ENCODE measurements at regions not wholly inside any gene's neighbourhood (a gene's known extent, or its start where the extent isn't known, plus 50 kb on each side); places are given as distances from the start of the nearest gene placed in this dataset.

DNA sequence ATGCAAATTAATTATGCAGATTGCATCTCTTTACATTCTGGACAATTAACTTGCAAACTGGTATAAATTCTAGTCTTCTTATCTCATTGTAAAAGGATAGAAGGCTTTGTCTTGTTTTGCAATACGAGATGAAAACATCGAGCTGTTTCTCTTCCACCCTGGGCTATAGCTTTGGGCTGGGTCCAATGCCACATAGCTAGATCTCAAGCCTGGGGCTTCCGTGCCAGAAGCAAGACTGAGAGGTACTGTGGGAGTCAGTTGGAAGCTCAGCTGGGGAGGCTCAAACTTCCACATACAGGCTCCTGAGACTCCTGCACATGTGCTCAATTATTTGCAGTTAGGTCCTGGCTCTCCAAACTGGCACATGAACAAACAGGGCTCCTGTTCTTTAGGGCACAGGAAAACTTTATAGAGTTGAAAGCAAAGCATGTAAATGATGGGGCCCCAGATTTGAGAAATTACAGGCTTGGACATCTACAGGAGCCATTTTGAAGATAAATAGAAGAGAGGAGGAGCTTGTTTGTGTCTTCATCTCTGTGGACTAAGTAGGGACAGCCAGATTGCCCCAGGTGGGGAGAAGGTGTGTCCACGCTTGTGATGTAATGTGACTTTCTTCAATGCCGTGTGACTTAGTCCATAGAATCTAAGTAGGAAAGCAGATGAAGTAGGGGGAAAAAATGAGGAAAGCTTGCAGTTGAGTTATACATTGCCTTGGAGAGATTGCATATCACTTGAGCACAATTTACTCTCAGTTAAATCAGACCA is 65.9 kb upstream of the SIPA1L2 start:
- no peaks in the 10 kb centered on the region for H3K4me1 ChIP-seq (ENCODE audit: control insufficient read depth in 1 of 2, insufficient read depth in 2 of 2, low read length in 2 of 2)
- ATAC-seq (no peak), DNase-seq (ENCODE audit: low read depth, low spot score) (no peak)
- no peaks in the 10 kb centered on the region for H4K20me1 ChIP-seq (ENCODE audit: insufficient read depth)
- ChIA-PET POLR2A (no interaction called here), CTCF (no interaction called here), RAD21 (ENCODE audit: low non-redundant PET in 1 of 2, low total read pairs in 2 of 2, uncharacterized antibody in 2 of 2, unreplicated experiment in 2 of 2) (no interaction called here)
- H3K79me2 ChIP-seq (ENCODE audit: insufficient read depth, low read length), result no peaks in the 10 kb centered on the region
- H3K9me2 ChIP-seq (ENCODE audit: insufficient read depth), result no peaks in the 10 kb centered on the region
- no peak overlapping the region for H3K9ac ChIP-seq (ENCODE audit: low read length)
- no peak overlapping the region for H3K27ac ChIP-seq (ENCODE audit: low read depth, low read length)
- no TSS peak for BruUV-seq (replicated peaks)
- no peaks in the 10 kb centered on the region for H3K9me3 ChIP-seq (ENCODE audit: control insufficient read depth in 1 of 2, insufficient read depth in 1 of 2, low read depth in 1 of 2, low read length in 2 of 2)
- no peak overlapping the region for H3K4me3 ChIP-seq (replicated peaks in 1 of 2; ENCODE audit: low read depth in 1 of 2, low read length in 2 of 2)
- H3K36me3 ChIP-seq (ENCODE audit: control insufficient read depth in 1 of 2, insufficient read depth in 2 of 2, low read length in 2 of 2), result no peaks in the 10 kb centered on the region
- H2AFZ ChIP-seq (ENCODE audit: low read depth, low read length, poor library complexity, severe bottlenecking), result no peak overlapping the region
- intact Hi-C loops (cut with micrococcal nuclease), result no loop called here
- TF ChIP-seq EZH2 (IDR thresholded peaks at IDR 0.05) (no peak), ATF3 (IDR thresholded peaks at IDR 0.05) (no peak), MAX (IDR thresholded peaks at IDR 0.05) (no peak), YY1 (IDR thresholded peaks at IDR 0.05; ENCODE audit: extremely low read depth, insufficient replicate concordance, low read depth, low read length) (no peak), SRF (IDR thresholded peaks at IDR 0.05; ENCODE audit: low read depth) (no peak), POLR2A (IDR thresholded peaks at IDR 0.05; ENCODE audit: borderline replicate concordance, extremely low read depth, insufficient read depth, insufficient read length) (no peak), SIN3A (IDR thresholded peaks at IDR 0.05; ENCODE audit: low read depth) (no peak), ZNF274 (IDR thresholded peaks at IDR 0.05; ENCODE audit: low read depth, low read length) (no peak), ELF1 (IDR thresholded peaks at IDR 0.05; ENCODE audit: borderline replicate concordance, low read depth) (no peak), ZFX (IDR thresholded peaks at IDR 0.05) (no peak), EGR1 (IDR thresholded peaks at IDR 0.05; ENCODE audit: low read depth) (no peak), CTCF (IDR thresholded peaks at IDR 0.05 in 2 of 3, conservative IDR thresholded peaks at IDR 0.05 in 1 of 3; ENCODE audit: borderline replicate concordance in 1 of 3, insufficient read depth in 1 of 3, low read depth in 2 of 3, low read length in 2 of 3) (no peak), EZH2phosphoT487 (IDR thresholded peaks at IDR 0.05; ENCODE audit: borderline replicate concordance) (no peak)
- TF ChIP-seq, protein P1, sequence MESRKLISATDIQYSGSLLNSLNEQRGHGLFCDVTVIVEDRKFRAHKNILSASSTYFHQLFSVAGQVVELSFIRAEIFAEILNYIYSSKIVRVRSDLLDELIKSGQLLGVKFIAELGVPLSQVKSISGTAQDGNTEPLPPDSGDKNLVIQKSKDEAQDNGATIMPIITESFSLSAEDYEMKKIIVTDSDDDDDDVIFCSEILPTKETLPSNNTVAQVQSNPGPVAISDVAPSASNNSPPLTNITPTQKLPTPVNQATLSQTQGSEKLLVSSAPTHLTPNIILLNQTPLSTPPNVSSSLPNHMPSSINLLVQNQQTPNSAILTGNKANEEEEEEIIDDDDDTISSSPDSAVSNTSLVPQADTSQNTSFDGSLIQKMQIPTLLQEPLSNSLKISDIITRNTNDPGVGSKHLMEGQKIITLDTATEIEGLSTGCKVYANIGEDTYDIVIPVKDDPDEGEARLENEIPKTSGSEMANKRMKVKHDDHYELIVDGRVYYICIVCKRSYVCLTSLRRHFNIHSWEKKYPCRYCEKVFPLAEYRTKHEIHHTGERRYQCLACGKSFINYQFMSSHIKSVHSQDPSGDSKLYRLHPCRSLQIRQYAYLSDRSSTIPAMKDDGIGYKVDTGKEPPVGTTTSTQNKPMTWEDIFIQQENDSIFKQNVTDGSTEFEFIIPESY (IDR thresholded peaks at IDR 0.05; ENCODE audit: extremely low read depth, insufficient replicate concordance, low read length), result no peak
- H3K4me2 ChIP-seq (ENCODE audit: low read length), result no peak overlapping the region
- H3K27me3 ChIP-seq (ENCODE audit: insufficient read depth, low read length), result peaks cover 12% of the 10 kb centered on the region; the same call in 1 of the 2 replicates
